H1 (cell line): ENCODE measurements at regions not wholly inside any gene's neighbourhood (a gene's known extent, or its start where the extent isn't known, plus 50 kb on each side); places are given as distances from the start of the nearest gene placed in this dataset.

Experiments
- CTCF ChIA-PET: fragments of 300-600 bp; sonication (Branson Sonifier 250); formaldehyde crosslinking; loops from one replicate; lab custom pipeline; 2021; ENCODE audit not compliant: partially characterized antibody; lab: Charles Lee
- POLR2A ChIA-PET: fragments of 300-600 bp; sonication (Branson Sonifier 250); formaldehyde crosslinking; loops from one replicate; lab custom pipeline; 2021; ENCODE audit warnings: inconsistent platforms; ENCODE audit not compliant: partially characterized antibody; lab: Charles Lee
- DNase-seq, 2 experiments: peaks; one replicate each; pipeline versions ENCODE4 v3.0.0 to v3.0.0-alpha.2; 2010 to 2022; ENCODE audit warnings: low spot score in 2 of 2, low read depth in 1 of 2, mixed read lengths in 1 of 2
- FAIRE-seq: peaks from 2 replicates; lab custom pipeline; 2011; peaks lifted over from hg19 to GRCh38; lab: Jason Lieb, UNC
- H2AFZ ChIP-seq: 2 replicates; pipeline ENCODE4 v1.8.1; 2012; ENCODE audit warnings: low read length, inconsistent platforms
- H2AK5ac ChIP-seq: 2 replicates; pipeline ENCODE4 v1.6.1; 2013; ENCODE audit warnings: low read depth, low read length
- H2BK120ac ChIP-seq: replicated peaks from 2 replicates; pipeline ENCODE3; 2013; ENCODE audit warnings: low read depth, low read length, inconsistent platforms
- H2BK12ac ChIP-seq: 2 replicates; pipeline ENCODE4 v1.6.1; 2013; ENCODE audit warnings: low read depth, low read length
- H2BK15ac ChIP-seq: 2 replicates; pipeline ENCODE4 v1.6.1; 2013; ENCODE audit warnings: low read length
- H2BK20ac ChIP-seq: 2 replicates; pipeline ENCODE4 v1.6.1; 2013; ENCODE audit warnings: low read length
- H2BK5ac ChIP-seq: 2 replicates; pipeline ENCODE4 v1.6.1; 2013; ENCODE audit warnings: low read depth, low read length
- H3K14ac ChIP-seq: 2 replicates; pipeline ENCODE4 v1.6.1; 2013; ENCODE audit warnings: inconsistent platforms; ENCODE audit not compliant: insufficient read length
- H3K18ac ChIP-seq: 2 replicates; pipeline ENCODE4 v1.6.1; 2013; ENCODE audit warnings: low read length; ENCODE audit errors: extremely low read depth
- H3K23ac ChIP-seq: 2 replicates; pipeline ENCODE4 v1.6.1; 2013; ENCODE audit warnings: inconsistent platforms; ENCODE audit not compliant: insufficient read length
- H3K23me2 ChIP-seq: 2 replicates; pipeline ENCODE4 v1.6.1; 2013; ENCODE audit warnings: low read depth, low read length
- H3K27ac ChIP-seq: 2 replicates; pipeline ENCODE4 v1.6.1; 2011; ENCODE audit warnings: low read depth, low read length, inconsistent platforms
- H3K27me3 ChIP-seq, 4 experiments: replicated peaks in 1 of 4; 1 replicate in 1 of 4; 2 replicates in 3 of 4; pipeline versions ENCODE4 v1.6.1 to v1.8.1; 2011 to 2013; ENCODE audit warnings: low read length in 3 of 4, mild to moderate bottlenecking in 3 of 4, inconsistent platforms in 2 of 4, mixed read lengths in 2 of 4, moderate library complexity in 1 of 4; ENCODE audit not compliant: control insufficient read depth in 3 of 4, insufficient read depth in 3 of 4; ENCODE audit errors: extremely low read depth in 1 of 4
- H3K36me3 ChIP-seq, 4 experiments: 2 replicates each; pipeline versions ENCODE4 v1.6.1 to v1.8.1; 2011 to 2013; ENCODE audit warnings: mild to moderate bottlenecking in 4 of 4, low read length in 3 of 4, moderate library complexity in 2 of 4, control low read depth in 1 of 4, inconsistent platforms in 1 of 4; ENCODE audit not compliant: insufficient read depth in 4 of 4, control insufficient read depth in 2 of 4
- H3K4ac ChIP-seq: replicated peaks from 2 replicates; pipeline ENCODE3; 2013; ENCODE audit warnings: low read length, low read depth, mixed read lengths, inconsistent platforms; ENCODE audit not compliant: insufficient read length
- H3K4me1 ChIP-seq, 4 experiments: replicated peaks in 1 of 4; 1 replicate in 1 of 4; 2 replicates in 3 of 4; pipeline versions ENCODE4 v1.6.1 to v1.8.1; 2011 to 2013; ENCODE audit warnings: low read length in 3 of 4, inconsistent platforms in 2 of 4, mixed read lengths in 1 of 4; ENCODE audit not compliant: insufficient read depth in 4 of 4, control insufficient read depth in 3 of 4
- H3K4me2 ChIP-seq, 2 experiments: 2 replicates each; pipeline versions ENCODE4 v1.6.1 to v1.8.1; 2011 to 2013; ENCODE audit warnings: low read depth in 2 of 2, low read length in 2 of 2, control low read depth in 1 of 2, inconsistent platforms in 1 of 2, mild to moderate bottlenecking in 1 of 2; ENCODE audit not compliant: insufficient read depth in 1 of 2
- H3K4me3 ChIP-seq, 4 experiments: fragments of 200-600, 300-600 bp in 1 of 4; sonication (generic), shearing (Covaris generic), sonication (Bioruptor Twin) in 1 of 4; 2 replicates each; pipeline versions ENCODE4 v1.5.1 to v1.8.1; 2011 to 2016; ENCODE audit warnings: low read length in 4 of 4, low read depth in 3 of 4, control low read depth in 2 of 4, inconsistent platforms in 2 of 4, mild to moderate bottlenecking in 2 of 4, mixed read lengths in 1 of 4, moderate library complexity in 1 of 4; ENCODE audit not compliant: insufficient read depth in 2 of 4; ENCODE audit errors: extremely low read depth in 1 of 4
- H3K56ac ChIP-seq: replicated peaks from 2 replicates; pipeline ENCODE3; 2013; ENCODE audit warnings: low read depth, mild to moderate bottlenecking, mixed read lengths, low read length, inconsistent platforms; ENCODE audit not compliant: insufficient read length
- H3K79me1 ChIP-seq: 2 replicates; pipeline ENCODE4 v1.6.1; 2013; ENCODE audit warnings: low read depth, low read length, control low read depth
- H3K79me2 ChIP-seq, 2 experiments: 2 replicates each; pipeline versions ENCODE4 v1.6.1 to v1.8.1; 2012 to 2013; ENCODE audit warnings: low read length in 2 of 2, mild to moderate bottlenecking in 2 of 2, inconsistent platforms in 1 of 2; ENCODE audit not compliant: insufficient read depth in 2 of 2, control insufficient read depth in 1 of 2
- H3K9ac ChIP-seq, 4 experiments: replicated peaks in 1 of 4; 1 replicate in 1 of 4; 2 replicates in 3 of 4; pipeline versions ENCODE4 v1.6.1 to v1.8.1; 2011 to 2013; ENCODE audit warnings: low read depth in 3 of 4, low read length in 3 of 4, control low read depth in 2 of 4, mild to moderate bottlenecking in 2 of 4, moderate library complexity in 2 of 4, inconsistent platforms in 1 of 4; ENCODE audit errors: extremely low read depth in 1 of 4
- H3K9me3 ChIP-seq, 2 experiments: 2 replicates each; pipeline versions ENCODE4 v1.6.1 to v1.8.1; 2012 to 2013; ENCODE audit warnings: mild to moderate bottlenecking in 2 of 2, moderate library complexity in 2 of 2, control low read depth in 1 of 2, inconsistent platforms in 1 of 2, low read depth in 1 of 2, low read length in 1 of 2, mixed read lengths in 1 of 2; ENCODE audit not compliant: insufficient read depth in 2 of 2
- H4K20me1 ChIP-seq, 2 experiments: replicated peaks in 1 of 2; 2 replicates each; pipeline versions ENCODE3 to v1.8.1; 2011 to 2013; ENCODE audit warnings: inconsistent platforms in 2 of 2, low read length in 2 of 2, mild to moderate bottlenecking in 1 of 2; ENCODE audit not compliant: insufficient read depth in 2 of 2, control insufficient read depth in 1 of 2
- H4K5ac ChIP-seq: 2 replicates; pipeline ENCODE4 v1.6.1; 2013; ENCODE audit warnings: low read length, low read depth, mixed read lengths, inconsistent platforms; ENCODE audit not compliant: insufficient read length
- H4K8ac ChIP-seq: 2 replicates; pipeline ENCODE4 v1.8.0; 2013; ENCODE audit warnings: mild to moderate bottlenecking, moderate library complexity, low read length, inconsistent platforms; ENCODE audit not compliant: insufficient read depth; ENCODE audit errors: extremely low read depth
- H4K91ac ChIP-seq: replicated peaks from 2 replicates; pipeline ENCODE3; 2013; ENCODE audit warnings: low read length, mixed read lengths, inconsistent platforms; ENCODE audit not compliant: insufficient read length
- BACH1 ChIP-seq: IDR thresholded peaks from 2 replicates; pipeline ENCODE4 v1.6.1; 2012; ENCODE audit warnings: low read length, improper control_type of control experiment
- CBX5 ChIP-seq: fragments of 300-800, 300-1000 bp; sonication (generic); IDR thresholded peaks from 2 replicates; pipeline ENCODE4 v1.7.1; 2016; ENCODE audit warnings: antibody characterized with exemption, low read length, low read depth
- CHD1 ChIP-seq: IDR thresholded peaks from 2 replicates; pipeline ENCODE4 v1.6.1; 2012; ENCODE audit warnings: low read depth, low read length, improper control_type of control experiment
- CHD2 ChIP-seq: IDR thresholded peaks from 2 replicates; pipeline ENCODE4 v1.6.1; 2012; ENCODE audit warnings: low read length, improper control_type of control experiment
- CTBP2 ChIP-seq: IDR thresholded peaks from 2 replicates; pipeline ENCODE4 v1.7.0; 2011; ENCODE audit warnings: borderline replicate concordance, mild to moderate bottlenecking, moderate library complexity, mixed read lengths, low read length; ENCODE audit not compliant: insufficient read depth, insufficient read length
- EZH2 ChIP-seq: fragments of 200-600 bp; sonication (generic); IDR thresholded peaks from 2 replicates; pipeline ENCODE4 v1.7.1; 2012; ENCODE audit warnings: low read depth, mild to moderate bottlenecking, moderate library complexity, low read length, inconsistent platforms; ENCODE audit not compliant: severe bottlenecking
- FOSL1 ChIP-seq: IDR thresholded peaks from 2 replicates; pipeline ENCODE4 v1.6.1; 2011; ENCODE audit warnings: mild to moderate bottlenecking, low read depth, low read length, moderate library complexity; ENCODE audit not compliant: insufficient read depth
- GTF2F1 ChIP-seq: IDR thresholded peaks from 2 replicates; pipeline ENCODE4 v1.6.1; 2012; ENCODE audit warnings: low read depth, low read length, improper control_type of control experiment, borderline replicate concordance
- HDAC2 ChIP-seq, 2 experiments: fragments of 300-600 bp in 1 of 2; sonication (generic) in 1 of 2; IDR thresholded peaks; 2 replicates each; pipeline ENCODE4 v1.6.1; 2011 to 2012; ENCODE audit warnings: low read depth in 2 of 2, low read length in 2 of 2, mild to moderate bottlenecking in 2 of 2, moderate library complexity in 2 of 2, borderline replicate concordance in 1 of 2, inconsistent platforms in 1 of 2
- PHF8 ChIP-seq: fragments of 200-600 bp; sonication (generic); conservative IDR thresholded peaks from 2 replicates; pipeline ENCODE4 v1.7.1; 2012; ENCODE audit warnings: low read depth, mild to moderate bottlenecking, inconsistent platforms, low read length, moderate library complexity
- SIX5 ChIP-seq: IDR thresholded peaks from 2 replicates; pipeline ENCODE4 v1.6.1; 2011; ENCODE audit warnings: mild to moderate bottlenecking, low read depth, low read length
- SUZ12 ChIP-seq: fragments of 200-600 bp; sonication (generic); IDR thresholded peaks from 2 replicates; pipeline ENCODE4 v1.6.1; 2012; ENCODE audit warnings: mild to moderate bottlenecking, inconsistent platforms, low read length, moderate library complexity, mixed read lengths
- TEAD4 ChIP-seq: IDR thresholded peaks from 2 replicates; pipeline ENCODE4 v1.6.1; 2012; ENCODE audit warnings: low read depth, low read length, inconsistent platforms, mixed read lengths

- Histone ChIP-seq H3K9me3 (peaks cover 30 to 43% of the 10 kb centered on the region in 2 experiments), H4K91ac (no peak overlapping the region), H3K79me1 (no peaks in the 10 kb centered on the region), H2BK120ac (no peak overlapping the region), H2AFZ (no peak overlapping the region), H3K4me3 (no peak overlapping the region), H2AK5ac (no peak overlapping the region), H3K18ac (no peak overlapping the region), H3K14ac (no peak overlapping the region), H3K36me3 (no peaks in the 10 kb centered on the region; a peak in 1 of 8 replicates), H3K56ac (no peak overlapping the region), H4K5ac (no peak overlapping the region), H4K20me1 (no peaks in the 10 kb centered on the region), H3K79me2 (no peaks in the 10 kb centered on the region), H2BK20ac (no peak overlapping the region), H3K4ac (no peak overlapping the region), H2BK5ac (no peak overlapping the region), H3K27ac (no peak overlapping the region), H3K4me2 (no peak overlapping the region), H2BK12ac (no peak overlapping the region), H3K23me2 (no peaks in the 10 kb centered on the region), H4K8ac (no peak overlapping the region), H2BK15ac (no peak overlapping the region), H3K9ac (no peak overlapping the region), H3K27me3 (no peaks in the 10 kb centered on the region), H3K23ac (no peak overlapping the region), H3K4me1 (no peaks in the 10 kb centered on the region)
- no peak for TF ChIP-seq CHD2
- TF ChIP-seq FOSL1 = no peak
- TF ChIP-seq HDAC2 (IDR thresholded peaks at IDR 0.05; ENCODE audit: borderline replicate concordance in 1 of 2, low read depth in 2 of 2, low read length in 2 of 2) = no peak
- no peak for TF ChIP-seq CTBP2
- TF ChIP-seq BACH1 = no peak
- TF ChIP-seq SUZ12 = no peak
- TF ChIP-seq CBX5 = no peak
- no peak for TF ChIP-seq GTF2F1
- no peak for TF ChIP-seq PHF8
- TF ChIP-seq TEAD4 = no peak
- TF ChIP-seq CHD1 = no peak
- TF ChIP-seq EZH2 = no peak
- TF ChIP-seq SIX5 = no peak
- ChIA-PET POLR2A (no interaction called here), CTCF (no interaction called here)
- FAIRE-seq (no peak), DNase-seq (no peak)
Observed at GRCh38 chr11:50178737-50179136, 146.1 kb downstream of the OR4C45 start.
